GM12873 (cell line): ENCODE measurements at regions not wholly inside any gene's neighbourhood (a gene's known extent, or its start where the extent isn't known, plus 50 kb on each side); places are given as distances from the start of the nearest gene placed in this dataset.

Source experiments
- TF ChIP-seq, protein P1 (sequence below): IDR thresholded peaks from 2 replicates; pipeline ENCODE4 v1.5.1; 2012; ENCODE audit warnings: low read depth, mild to moderate bottlenecking, moderate library complexity, low read length, control low read depth; ENCODE audit not compliant: insufficient read depth; ENCODE audit errors: missing control alignments

GRCh38 chr3:28171962-28172361, 69.5 kb upstream of the CMC1 start:
- TF ChIP-seq, protein P1, sequence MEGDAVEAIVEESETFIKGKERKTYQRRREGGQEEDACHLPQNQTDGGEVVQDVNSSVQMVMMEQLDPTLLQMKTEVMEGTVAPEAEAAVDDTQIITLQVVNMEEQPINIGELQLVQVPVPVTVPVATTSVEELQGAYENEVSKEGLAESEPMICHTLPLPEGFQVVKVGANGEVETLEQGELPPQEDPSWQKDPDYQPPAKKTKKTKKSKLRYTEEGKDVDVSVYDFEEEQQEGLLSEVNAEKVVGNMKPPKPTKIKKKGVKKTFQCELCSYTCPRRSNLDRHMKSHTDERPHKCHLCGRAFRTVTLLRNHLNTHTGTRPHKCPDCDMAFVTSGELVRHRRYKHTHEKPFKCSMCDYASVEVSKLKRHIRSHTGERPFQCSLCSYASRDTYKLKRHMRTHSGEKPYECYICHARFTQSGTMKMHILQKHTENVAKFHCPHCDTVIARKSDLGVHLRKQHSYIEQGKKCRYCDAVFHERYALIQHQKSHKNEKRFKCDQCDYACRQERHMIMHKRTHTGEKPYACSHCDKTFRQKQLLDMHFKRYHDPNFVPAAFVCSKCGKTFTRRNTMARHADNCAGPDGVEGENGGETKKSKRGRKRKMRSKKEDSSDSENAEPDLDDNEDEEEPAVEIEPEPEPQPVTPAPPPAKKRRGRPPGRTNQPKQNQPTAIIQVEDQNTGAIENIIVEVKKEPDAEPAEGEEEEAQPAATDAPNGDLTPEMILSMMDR, result no peak

- TF ChIP-seq, protein P1, result no peak
Measured at GRCh38 chr3:28172748-28173147, 68.7 kb upstream of the CMC1 start.

DNA sequence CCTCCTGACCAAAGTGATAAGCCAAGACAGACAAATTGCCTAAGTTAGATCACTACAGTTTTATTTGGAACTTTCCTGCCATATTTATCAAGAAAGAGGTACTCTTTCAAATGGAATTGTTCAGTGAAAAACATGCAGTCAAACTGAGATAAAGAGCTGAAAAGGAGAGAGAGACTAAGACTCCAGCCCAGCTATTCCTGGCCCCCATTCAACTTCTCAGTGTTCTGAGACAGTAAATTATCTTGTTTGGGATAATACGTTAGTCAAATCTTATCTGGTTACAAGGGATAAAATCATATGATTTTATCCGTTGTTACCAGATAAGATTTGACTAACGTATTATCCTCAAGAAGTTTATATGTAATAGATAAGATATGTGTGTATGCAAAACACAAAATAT, 67.6 kb upstream of the CMC1 start:
- TF ChIP-seq, protein P1, result no peak

DNA sequence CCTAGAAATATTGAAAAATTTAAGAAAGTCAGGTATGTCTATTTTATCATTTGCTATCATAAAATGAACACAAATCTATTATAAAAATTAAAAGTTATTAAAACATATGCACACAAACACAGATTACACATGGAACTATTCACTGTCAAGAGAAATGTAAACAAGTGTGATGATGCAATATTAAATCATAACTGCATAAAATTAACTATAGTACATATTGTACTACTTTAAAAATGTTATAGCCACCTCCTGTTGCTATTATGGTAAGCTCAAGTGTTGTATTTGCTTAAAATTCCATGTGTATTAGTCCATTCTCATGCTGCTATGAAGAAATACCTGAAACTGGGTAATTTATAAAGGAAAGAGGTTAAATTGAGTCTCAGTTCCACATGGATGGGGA, 54.7 kb upstream of the CMC1 start:
- TF ChIP-seq, protein P1, result no peak

GRCh38 chr3:28188686-28189085, 52.7 kb upstream of the CMC1 start:
- TF ChIP-seq, protein P1, result no peak

DNA sequence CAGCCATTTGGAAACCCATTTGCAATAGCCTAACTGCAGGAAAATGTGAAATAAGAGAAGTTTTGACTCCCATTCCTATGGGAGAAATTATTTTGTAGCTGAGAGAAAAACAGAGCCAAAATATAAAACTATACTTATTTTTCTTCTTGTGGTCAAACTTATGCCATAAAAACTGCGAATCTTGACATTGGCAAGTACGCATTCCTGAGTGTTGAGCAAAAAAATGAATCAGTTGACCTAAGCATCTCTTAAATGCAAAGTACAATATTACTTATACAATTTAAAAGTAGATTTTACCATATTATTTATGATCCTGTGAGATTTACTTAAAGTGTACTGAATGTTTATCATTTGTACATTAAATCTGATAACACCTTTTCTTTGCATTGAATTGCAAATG, 50.1 kb upstream of the CMC1 start:
- TF ChIP-seq, protein P1, result no peak
